NT2/D1 (cell line): ENCODE measurements at regions not wholly inside any gene's neighbourhood (a gene's known extent, or its start where the extent isn't known, plus 50 kb on each side); places are given as distances from the start of the nearest gene placed in this dataset.
A peak's percentile ranks its signal among the peaks of the same experiment; 100 is the strongest.

ENCODE experiments used
- DNase-seq: peaks from one replicate; pipeline ENCODE4 v3.0.0-alpha.2; 2011; ENCODE audit warnings: low read depth, low spot score
- H3K27me3 ChIP-seq: 2 replicates; pipeline ENCODE4 v1.6.0; 2011; ENCODE audit warnings: mild to moderate bottlenecking; ENCODE audit not compliant: insufficient read length, insufficient read depth
- H3K36me3 ChIP-seq: 2 replicates; pipeline ENCODE4 v1.6.1; 2011; ENCODE audit warnings: mild to moderate bottlenecking, low read length, mixed read lengths; ENCODE audit not compliant: insufficient read depth, insufficient read length
- H3K4me1 ChIP-seq: 2 replicates; pipeline ENCODE4 v1.5.1; 2011; ENCODE audit not compliant: insufficient read depth, insufficient read length
- H3K4me3 ChIP-seq: 2 replicates; pipeline ENCODE4 v1.5.1; 2011; ENCODE audit warnings: low read depth; ENCODE audit not compliant: insufficient read length
- H3K9ac ChIP-seq: 2 replicates; pipeline ENCODE4 v1.6.0; 2011; ENCODE audit warnings: low read depth; ENCODE audit not compliant: insufficient read length
- H3K9me3 ChIP-seq: 2 replicates; pipeline ENCODE4 v1.5.1; 2011; ENCODE audit warnings: mild to moderate bottlenecking, low read length; ENCODE audit not compliant: insufficient read depth
- SUZ12 ChIP-seq: IDR thresholded peaks from 2 replicates; pipeline ENCODE4 v1.6.1; 2011; ENCODE audit not compliant: insufficient read length, insufficient read depth; ENCODE audit errors: extremely low read depth
- YY1 ChIP-seq: IDR thresholded peaks from 2 replicates; pipeline ENCODE4 v1.6.1; 2011; ENCODE audit not compliant: insufficient read length, insufficient read depth
- ZNF274 ChIP-seq: IDR thresholded peaks from 2 replicates; pipeline ENCODE4 v1.6.1; 2011; ENCODE audit warnings: mild to moderate bottlenecking, low read depth, low read length

GRCh38 chr5:82799361-82800077, 277.7 kb downstream of the TMEM167A start:
- H3K9me3 ChIP-seq = no peaks in the 10 kb centered on the region
- DNase-seq = no peak
- no peak overlapping the region for H3K4me3 ChIP-seq
- no peaks in the 10 kb centered on the region for H3K36me3 ChIP-seq
- H3K27me3 ChIP-seq = no peaks in the 10 kb centered on the region
- H3K9ac ChIP-seq = no peak overlapping the region
- no peaks in the 10 kb centered on the region for H3K4me1 ChIP-seq
- TF ChIP-seq ZNF274 (no peak), YY1 (no peak), SUZ12 (no peak)

- no peaks in the 10 kb centered on the region for H3K9me3 ChIP-seq
- H3K9ac ChIP-seq = no peak overlapping the region
- no peak for DNase-seq
- TF ChIP-seq YY1 = no peak
- no peak for TF ChIP-seq SUZ12
- H3K4me3 ChIP-seq = no peak overlapping the region
- H3K36me3 ChIP-seq = no peaks in the 10 kb centered on the region
- no peaks in the 10 kb centered on the region for H3K27me3 ChIP-seq
- H3K4me1 ChIP-seq = no peaks in the 10 kb centered on the region
Observed at GRCh38 chr5:82798676-82799075, 278.5 kb downstream of the TMEM167A start.

GRCh38 chr5:82796643-82797416, 280.4 kb downstream of the TMEM167A start:
- no peak overlapping the region for H3K9ac ChIP-seq
- no peaks in the 10 kb centered on the region for H3K4me1 ChIP-seq
- DNase-seq = peak; percentile 9
- H3K36me3 ChIP-seq = no peaks in the 10 kb centered on the region
- no peaks in the 10 kb centered on the region for H3K27me3 ChIP-seq
- H3K4me3 ChIP-seq = no peak overlapping the region
- H3K9me3 ChIP-seq = peaks cover 5% of the 10 kb centered on the region; the same call in 1 of the 2 replicates
- TF ChIP-seq SUZ12 (no peak), YY1 (no peak), ZNF274 (no peak)

DNA sequence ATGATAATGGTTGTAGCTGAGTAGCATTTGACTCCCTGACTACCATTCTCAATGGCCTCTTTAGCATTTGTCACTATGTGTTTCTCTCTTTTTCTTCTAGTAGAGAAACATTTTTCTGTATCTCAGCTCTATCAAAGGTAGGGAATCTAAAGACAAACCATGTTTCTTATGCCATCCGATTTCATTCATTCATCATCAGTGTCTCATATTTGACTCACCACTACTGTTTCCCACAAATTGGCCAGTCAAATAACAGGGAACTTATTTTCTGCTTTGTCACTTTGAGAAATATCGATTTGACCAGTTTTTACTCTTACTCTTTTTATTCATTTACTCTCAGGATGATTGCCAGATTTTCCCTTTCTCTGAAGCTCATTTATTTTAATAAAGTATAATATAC, 282.3 kb downstream of the TMEM167A start:
- Histone ChIP-seq H3K4me3 (no peak overlapping the region), H3K4me1 (no peaks in the 10 kb centered on the region), H3K9ac (no peak overlapping the region), H3K36me3 (no peaks in the 10 kb centered on the region), H3K9me3 (peaks cover 5% of the 10 kb centered on the region; the same call in 1 of the 2 replicates), H3K27me3 (no peaks in the 10 kb centered on the region)
- no peak for DNase-seq
- TF ChIP-seq YY1 (no peak), SUZ12 (no peak), ZNF274 (no peak)

- TF ChIP-seq SUZ12 (no peak), YY1 (no peak)
- Histone ChIP-seq H3K4me3 (no peak overlapping the region), H3K36me3 (no peaks in the 10 kb centered on the region), H3K9me3 (peaks cover 5% of the 10 kb centered on the region; the same call in 1 of the 2 replicates), H3K4me1 (no peaks in the 10 kb centered on the region), H3K27me3 (no peaks in the 10 kb centered on the region), H3K9ac (no peak overlapping the region)
- DNase-seq = peak; percentile 16
Observed at GRCh38 chr5:82793808-82794419, 283.3 kb downstream of the TMEM167A start.

GRCh38 chr5:82792096-82792495, 285.1 kb downstream of the TMEM167A start:
- Histone ChIP-seq H3K4me1 (no peaks in the 10 kb centered on the region), H3K9ac (no peak overlapping the region), H3K4me3 (no peak overlapping the region), H3K9me3 (peaks cover 5% of the 10 kb centered on the region; the same call in 1 of the 2 replicates), H3K27me3 (no peaks in the 10 kb centered on the region), H3K36me3 (no peaks in the 10 kb centered on the region)
- TF ChIP-seq SUZ12 (no peak), ZNF274 (no peak), YY1 (no peak)
- no peak for DNase-seq

DNA sequence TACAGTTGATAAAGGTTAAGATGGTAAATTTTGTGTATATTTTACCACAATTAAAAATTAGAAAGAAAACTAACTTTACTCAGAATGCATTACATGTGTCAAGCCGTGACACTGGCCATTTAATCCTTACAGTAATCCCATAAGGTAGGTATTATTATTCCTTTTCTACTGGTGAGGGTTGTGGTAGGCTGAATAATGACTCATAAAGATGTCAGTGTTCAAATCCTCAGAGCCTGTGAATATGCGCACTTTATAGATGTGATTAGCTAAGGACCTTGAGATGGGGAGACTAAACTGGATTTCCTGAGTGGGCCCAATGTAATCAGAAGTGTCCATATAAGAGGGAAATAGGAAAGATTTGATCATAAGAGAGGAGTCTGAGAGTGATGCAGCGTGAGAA, 288.1 kb downstream of the TMEM167A start:
- peaks cover 5% of the 10 kb centered on the region; the same call in 1 of the 2 replicates for H3K9me3 ChIP-seq
- H3K4me1 ChIP-seq = no peaks in the 10 kb centered on the region
- DNase-seq = no peak
- no peaks in the 10 kb centered on the region for H3K36me3 ChIP-seq
- H3K27me3 ChIP-seq = no peaks in the 10 kb centered on the region
- no peak overlapping the region for H3K4me3 ChIP-seq
- no peak overlapping the region for H3K9ac ChIP-seq
- TF ChIP-seq SUZ12 (no peak), YY1 (no peak), ZNF274 (no peak)
